Tibial nerve (tissue), 4 donors: ENCODE measurements at regions not wholly inside any gene's neighbourhood (a gene's known extent, or its start where the extent isn't known, plus 50 kb on each side); places are given as distances from the start of the nearest gene placed in this dataset.

ENCODE experiments used
- CTCF ChIP-seq, 5 experiments: fragments of 200-600 bp in 3 of 5; fragments of 450-650 bp in 2 of 5; sonication (generic) in 3 of 5; IDR thresholded peaks; one replicate each; pipeline ENCODE4 v1.5.1; 2016 to 2019; ENCODE audit warnings: antibody characterized with exemption in 5 of 5, mild to moderate bottlenecking in 3 of 5, moderate library complexity in 2 of 5
- EP300 ChIP-seq, 2 donors: sonication (generic); formaldehyde crosslinking; IDR thresholded peaks; one replicate each; pipeline ENCODE4 v1.6.1; 2017; ENCODE audit warnings: antibody characterized with exemption in 2 of 2, mild to moderate bottlenecking in 1 of 2
- POLR2A ChIP-seq, 2 donors: fragments of 450-650 bp; IDR thresholded peaks; one replicate each; pipeline ENCODE4 v1.6.1; 2017; ENCODE audit warnings: antibody characterized with exemption in 2 of 2, mild to moderate bottlenecking in 2 of 2, moderate library complexity in 2 of 2

GRCh38 chr2:236831698-236832097, 254.0 kb upstream of the COPS8 start:
- TF ChIP-seq CTCF (IDR thresholded peaks at IDR 0.05), result no peak
- no peak for TF ChIP-seq POLR2A (IDR thresholded peaks at IDR 0.05)
- TF ChIP-seq EP300 (IDR thresholded peaks at IDR 0.05), result no peak
